HFFc6 (cell line): ENCODE measurements at regions not wholly inside any gene's neighbourhood (a gene's known extent, or its start where the extent isn't known, plus 50 kb on each side); places are given as distances from the start of the nearest gene placed in this dataset.
"Not testable (repeated sequence)": the region's sequence is repeated elsewhere in the genome, so short reads cannot be mapped to it uniquely, and the experiment has no call there.

Experiments
- DNase-seq: peaks from one replicate; pipeline ENCODE4 v3.0.0-alpha.2; 2018
- H3K27ac Mint-ChIP-seq: 2 replicates; pipeline ENCODE4 v1.8.0; 2020; ENCODE audit warnings: mild to moderate bottlenecking, mixed read lengths
- H3K27me3 Mint-ChIP-seq: 2 replicates; pipeline ENCODE4 v1.8.0; 2021; ENCODE audit warnings: mild to moderate bottlenecking, moderate library complexity, mixed read lengths; ENCODE audit not compliant: insufficient read depth
- H3K36me3 Mint-ChIP-seq: 2 replicates; pipeline ENCODE4 v1.8.0; 2021; ENCODE audit warnings: low read depth, mixed read lengths
- H3K4me1 Mint-ChIP-seq: 2 replicates; pipeline ENCODE4 v1.8.0; 2020; ENCODE audit warnings: low read depth, mixed read lengths
- H3K4me3 Mint-ChIP-seq: 2 replicates; pipeline ENCODE4 v1.8.0; 2020; ENCODE audit warnings: mild to moderate bottlenecking, moderate library complexity, mixed read lengths
- H3K9me3 Mint-ChIP-seq: 2 replicates; pipeline ENCODE4 v1.8.0; 2020; ENCODE audit warnings: mild to moderate bottlenecking, mixed read lengths
- TF ChIP-seq, protein P1 (sequence below): fragments of 200-600 bp; sonication (generic); IDR thresholded peaks from 2 replicates; pipeline ENCODE4 v1.5.0; 2021; ENCODE audit warnings: antibody characterized with exemption, mild to moderate bottlenecking

DNA sequence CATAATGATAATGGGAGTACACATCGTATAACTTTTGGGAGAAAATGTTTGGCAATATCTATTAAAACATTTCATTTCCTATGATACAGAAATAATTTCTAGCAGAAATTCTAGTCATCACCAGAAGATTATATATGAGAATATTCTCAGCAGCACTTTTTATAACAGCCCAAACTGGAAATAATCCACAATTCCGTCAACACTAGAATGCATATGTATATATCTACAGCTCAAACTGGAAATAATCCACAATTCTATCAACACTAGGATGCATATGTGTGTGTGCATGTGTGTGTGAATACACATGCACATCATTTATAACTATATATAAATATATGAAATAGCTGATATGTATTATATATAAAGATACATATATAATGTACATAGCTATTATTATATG is 408.0 kb upstream of the KLHL1 start:
- TF ChIP-seq, protein P1, sequence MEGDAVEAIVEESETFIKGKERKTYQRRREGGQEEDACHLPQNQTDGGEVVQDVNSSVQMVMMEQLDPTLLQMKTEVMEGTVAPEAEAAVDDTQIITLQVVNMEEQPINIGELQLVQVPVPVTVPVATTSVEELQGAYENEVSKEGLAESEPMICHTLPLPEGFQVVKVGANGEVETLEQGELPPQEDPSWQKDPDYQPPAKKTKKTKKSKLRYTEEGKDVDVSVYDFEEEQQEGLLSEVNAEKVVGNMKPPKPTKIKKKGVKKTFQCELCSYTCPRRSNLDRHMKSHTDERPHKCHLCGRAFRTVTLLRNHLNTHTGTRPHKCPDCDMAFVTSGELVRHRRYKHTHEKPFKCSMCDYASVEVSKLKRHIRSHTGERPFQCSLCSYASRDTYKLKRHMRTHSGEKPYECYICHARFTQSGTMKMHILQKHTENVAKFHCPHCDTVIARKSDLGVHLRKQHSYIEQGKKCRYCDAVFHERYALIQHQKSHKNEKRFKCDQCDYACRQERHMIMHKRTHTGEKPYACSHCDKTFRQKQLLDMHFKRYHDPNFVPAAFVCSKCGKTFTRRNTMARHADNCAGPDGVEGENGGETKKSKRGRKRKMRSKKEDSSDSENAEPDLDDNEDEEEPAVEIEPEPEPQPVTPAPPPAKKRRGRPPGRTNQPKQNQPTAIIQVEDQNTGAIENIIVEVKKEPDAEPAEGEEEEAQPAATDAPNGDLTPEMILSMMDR: no peak
- no peak for DNase-seq
- Mint-ChIP-seq H3K4me1 (no peaks in the 10 kb centered on the region), H3K27me3 (no peaks in the 10 kb centered on the region), H3K4me3 (no peak overlapping the region), H3K27ac (no peak overlapping the region), H3K9me3 (peaks cover 17% of the 10 kb centered on the region), H3K36me3 (no peaks in the 10 kb centered on the region)

DNA sequence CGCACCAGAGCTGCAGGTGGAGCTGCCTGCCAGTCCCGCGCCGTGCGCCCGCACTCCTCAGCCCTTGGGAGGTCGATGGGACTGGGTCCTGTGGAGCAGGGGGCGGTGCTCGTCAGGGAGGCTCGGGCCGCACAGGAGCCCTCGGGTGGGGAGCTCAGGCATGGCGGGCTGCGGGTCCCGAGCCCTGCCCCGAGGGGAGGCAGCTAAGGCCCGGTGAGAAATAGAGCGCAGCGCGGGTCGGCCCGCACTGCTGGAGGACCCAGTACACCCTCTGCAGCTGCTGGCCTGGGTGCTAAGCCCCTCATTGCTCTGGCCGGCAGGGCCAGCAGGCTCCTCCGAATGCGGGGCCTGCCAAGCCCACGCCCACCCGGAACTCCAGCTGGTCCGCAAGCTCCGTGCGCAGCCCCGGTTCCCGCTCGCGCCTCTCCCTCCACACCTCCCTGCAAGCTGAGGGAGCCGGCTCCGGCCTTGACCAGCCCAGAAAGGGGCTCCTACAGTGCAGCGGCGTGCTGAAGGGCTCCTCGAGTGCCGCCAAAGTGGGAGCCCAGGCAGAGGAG is 403.7 kb upstream of the KLHL1 start:
- H3K27ac Mint-ChIP-seq, H3K4me1 Mint-ChIP-seq, H3K27me3 Mint-ChIP-seq, H3K4me3 Mint-ChIP-seq, H3K36me3 Mint-ChIP-seq, DNase-seq: not testable (repeated sequence)
- peaks cover 28% of the 10 kb centered on the region for H3K9me3 Mint-ChIP-seq

DNA sequence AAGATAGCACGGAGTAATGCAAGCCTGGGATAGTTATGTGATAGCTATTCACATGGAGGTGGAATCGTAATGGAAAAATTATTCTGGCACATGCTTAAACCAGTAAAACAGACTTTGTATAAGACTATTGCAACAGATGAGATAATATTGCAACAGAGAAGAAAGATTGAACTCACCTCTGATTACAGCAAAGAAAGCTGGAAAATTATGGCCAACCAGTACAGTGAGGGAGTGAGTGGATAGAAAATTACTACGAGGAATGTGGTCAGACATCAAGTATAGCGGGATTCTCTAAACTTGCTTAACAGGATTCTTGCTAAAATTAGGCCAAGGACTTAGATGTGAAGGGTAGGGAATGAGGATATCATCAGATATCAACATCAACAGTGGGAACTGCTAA is 397.6 kb upstream of the KLHL1 start:
- H3K36me3 Mint-ChIP-seq: no peaks in the 10 kb centered on the region
- DNase-seq: no peak
- TF ChIP-seq, protein P1: no peak
- no peak overlapping the region for H3K27ac Mint-ChIP-seq
- no peak overlapping the region for H3K4me3 Mint-ChIP-seq
- no peaks in the 10 kb centered on the region for H3K4me1 Mint-ChIP-seq
- H3K9me3 Mint-ChIP-seq: peaks cover 35% of the 10 kb centered on the region
- no peaks in the 10 kb centered on the region for H3K27me3 Mint-ChIP-seq

DNA sequence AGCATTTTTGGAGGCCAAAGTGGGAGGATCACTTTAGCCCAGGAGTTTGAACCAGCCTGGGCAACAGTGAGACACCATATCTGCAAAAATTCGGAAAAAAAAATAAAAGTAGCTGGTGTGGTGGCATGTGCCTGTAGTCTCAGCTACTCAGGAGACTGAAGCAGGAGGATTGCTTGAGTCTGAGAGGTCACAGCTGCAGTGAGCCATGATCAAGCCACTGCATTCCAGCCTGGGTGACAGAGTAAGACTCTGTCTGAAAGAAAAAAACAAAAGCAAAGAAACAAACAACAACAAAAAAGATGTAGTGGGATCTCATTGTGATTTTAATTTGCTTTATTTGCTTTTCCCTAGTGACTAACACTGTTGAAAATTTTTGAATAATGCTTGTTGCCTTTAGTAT is 394.7 kb upstream of the KLHL1 start:
- Mint-ChIP-seq H3K27me3 (no peaks in the 10 kb centered on the region), H3K4me1 (no peaks in the 10 kb centered on the region), H3K9me3 (peaks cover 25% of the 10 kb centered on the region), H3K27ac (no peak overlapping the region), H3K36me3 (no peaks in the 10 kb centered on the region), H3K4me3 (no peak overlapping the region)
- DNase-seq: no peak
- TF ChIP-seq, protein P1: no peak

DNA sequence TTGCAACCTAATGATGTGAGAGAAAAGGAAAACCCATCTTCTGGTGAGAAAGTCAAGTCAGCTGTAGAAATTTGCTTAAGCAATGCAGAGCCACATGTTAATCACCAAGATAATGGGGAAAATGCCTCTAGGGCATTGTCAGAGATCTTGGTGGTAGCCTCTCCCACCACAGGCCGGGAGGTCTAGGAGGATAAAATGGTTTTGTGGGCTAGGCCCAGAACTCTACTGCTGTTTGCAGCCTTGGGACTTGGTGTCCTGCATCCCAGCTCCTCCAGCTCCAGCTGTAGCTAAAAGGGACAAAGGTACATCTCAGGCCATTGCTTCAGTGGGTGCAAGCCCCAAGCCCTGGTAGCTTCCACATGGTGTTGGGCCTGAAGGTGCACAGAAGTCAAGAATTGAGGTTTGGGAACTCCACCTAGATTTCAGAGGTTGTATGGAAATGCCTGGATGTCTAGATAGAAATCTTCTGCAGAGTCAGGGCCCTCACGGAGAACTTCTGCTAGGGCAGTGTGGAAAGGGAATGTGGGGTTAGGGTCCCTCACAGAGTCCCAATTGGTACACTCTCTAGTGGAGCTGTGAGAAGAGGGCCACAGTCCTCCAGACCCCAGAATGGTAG is 382.2 kb upstream of the KLHL1 start:
- TF ChIP-seq, protein P1: no peak
- Mint-ChIP-seq H3K9me3 (peaks cover 44% of the 10 kb centered on the region), H3K4me3 (no peak overlapping the region)

DNA sequence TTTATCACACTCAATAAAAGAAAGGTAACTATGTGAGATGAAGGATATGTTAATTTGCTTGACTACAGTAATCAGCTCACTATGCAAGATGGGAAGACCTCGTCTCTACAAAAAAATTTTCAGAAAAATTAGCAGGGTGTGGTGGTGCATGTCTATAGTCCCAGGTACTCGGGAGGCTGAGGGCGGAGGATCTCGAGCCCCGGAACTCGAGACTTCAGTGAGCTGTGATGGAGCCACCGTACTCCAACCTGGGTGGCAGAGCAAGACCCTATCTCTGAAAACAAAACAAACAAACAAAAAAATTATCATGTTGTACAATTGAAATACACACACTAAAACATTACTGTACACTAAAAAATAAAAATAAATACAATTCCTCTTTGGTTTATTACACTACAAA is 376.7 kb upstream of the KLHL1 start:
- Mint-ChIP-seq H3K27me3 (no peaks in the 10 kb centered on the region), H3K27ac (no peak overlapping the region), H3K9me3 (peaks cover 39% of the 10 kb centered on the region), H3K4me3 (no peak overlapping the region), H3K4me1 (no peaks in the 10 kb centered on the region), H3K36me3 (no peaks in the 10 kb centered on the region)
- DNase-seq: no peak
- TF ChIP-seq, protein P1: no peak

More for the DNA sequence above, 382.2 kb upstream of the KLHL1 start:
- Mint-ChIP-seq H3K27ac (no peak overlapping the region), H3K27me3 (no peaks in the 10 kb centered on the region; the same call in 1 of the 2 replicates), H3K4me1 (no peaks in the 10 kb centered on the region), H3K36me3 (no peaks in the 10 kb centered on the region)
- DNase-seq: no peak
